ENCODE measurements at regions not wholly inside any gene's neighbourhood (a gene's known extent, or its start where the extent isn't known, plus 50 kb on each side); places are given as distances from the start of the nearest gene placed in this dataset.

- no peak overlapping the region for H3K4me3 ChIP-seq (ENCODE audit: low read depth, low read length)
- no peaks in the 10 kb centered on the region for H3K9me3 ChIP-seq (ENCODE audit: control insufficient read depth, insufficient read depth, low read length)
- no peaks in the 10 kb centered on the region for H3K36me3 ChIP-seq (ENCODE audit: control insufficient read depth, insufficient read depth, low read length)
These were observed 254.2 kb upstream of the POM121L12 start for GRCh38 chr7:52781250-52781649.

GRCh38 chr7:52779004-52779403, 256.4 kb upstream of the POM121L12 start:
- Histone ChIP-seq H3K9ac (ENCODE audit: low read depth, low read length) (no peak overlapping the region), H3K36me3 (ENCODE audit: control insufficient read depth, insufficient read depth, low read length) (no peaks in the 10 kb centered on the region), H3K4me1 (ENCODE audit: control insufficient read depth, insufficient read depth, low read length) (no peaks in the 10 kb centered on the region), H3K27ac (ENCODE audit: low read depth, low read length) (no peak overlapping the region), H3K9me3 (ENCODE audit: control insufficient read depth, insufficient read depth, low read length) (no peaks in the 10 kb centered on the region), H3K27me3 (ENCODE audit: control insufficient read depth, insufficient read depth, low read length) (no peaks in the 10 kb centered on the region), H3K4me3 (ENCODE audit: low read depth, low read length) (no peak overlapping the region)

More at GRCh38 chr7:52781250-52781649, 254.2 kb upstream of the POM121L12 start:
- Histone ChIP-seq H3K4me1 (ENCODE audit: control insufficient read depth, insufficient read depth, low read length) (no peaks in the 10 kb centered on the region), H3K9ac (ENCODE audit: low read depth, low read length) (no peak overlapping the region), H3K27ac (ENCODE audit: low read depth, low read length) (no peak overlapping the region), H3K27me3 (ENCODE audit: control insufficient read depth, insufficient read depth, low read length) (no peaks in the 10 kb centered on the region)

- Histone ChIP-seq H3K9me3 (ENCODE audit: control insufficient read depth, insufficient read depth, low read length) (no peaks in the 10 kb centered on the region), H3K27ac (ENCODE audit: low read depth, low read length) (no peak overlapping the region), H3K36me3 (ENCODE audit: control insufficient read depth, insufficient read depth, low read length) (no peaks in the 10 kb centered on the region), H3K27me3 (ENCODE audit: control insufficient read depth, insufficient read depth, low read length) (no peaks in the 10 kb centered on the region), H3K4me1 (ENCODE audit: control insufficient read depth, insufficient read depth, low read length) (no peaks in the 10 kb centered on the region), H3K9ac (ENCODE audit: low read depth, low read length) (no peak overlapping the region), H3K4me3 (ENCODE audit: low read depth, low read length) (no peak overlapping the region)
These were observed 258.2 kb upstream of the POM121L12 start for GRCh38 chr7:52777051-52777822.

- no peaks in the 10 kb centered on the region for H3K9me3 ChIP-seq (ENCODE audit: control insufficient read depth, insufficient read depth, low read length)
- H3K36me3 ChIP-seq (ENCODE audit: control insufficient read depth, insufficient read depth, low read length) = no peaks in the 10 kb centered on the region
- H3K27ac ChIP-seq (ENCODE audit: low read depth, low read length) = no peak overlapping the region
- H3K27me3 ChIP-seq (ENCODE audit: control insufficient read depth, insufficient read depth, low read length) = no peaks in the 10 kb centered on the region
- H3K9ac ChIP-seq (ENCODE audit: low read depth, low read length) = no peak overlapping the region
- H3K4me3 ChIP-seq (ENCODE audit: low read depth, low read length) = no peak overlapping the region
- H3K4me1 ChIP-seq (ENCODE audit: control insufficient read depth, insufficient read depth, low read length) = no peaks in the 10 kb centered on the region
These were observed 259.6 kb upstream of the POM121L12 start for GRCh38 chr7:52775876-52776275.

- Histone ChIP-seq H3K27me3 (ENCODE audit: control insufficient read depth, insufficient read depth, low read length) (no peaks in the 10 kb centered on the region), H3K9me3 (ENCODE audit: control insufficient read depth, insufficient read depth, low read length) (no peaks in the 10 kb centered on the region), H3K27ac (ENCODE audit: low read depth, low read length) (no peak overlapping the region), H3K4me1 (ENCODE audit: control insufficient read depth, insufficient read depth, low read length) (no peaks in the 10 kb centered on the region), H3K4me3 (ENCODE audit: low read depth, low read length) (no peak overlapping the region), H3K36me3 (ENCODE audit: control insufficient read depth, insufficient read depth, low read length) (no peaks in the 10 kb centered on the region), H3K9ac (ENCODE audit: low read depth, low read length) (no peak overlapping the region)
These were observed 264.3 kb upstream of the POM121L12 start for GRCh38 chr7:52771177-52771576.

GRCh38 chr7:52764492-52765169, 270.8 kb upstream of the POM121L12 start:
- Histone ChIP-seq H3K36me3 (ENCODE audit: control insufficient read depth, insufficient read depth, low read length) (no peaks in the 10 kb centered on the region), H3K4me1 (ENCODE audit: control insufficient read depth, insufficient read depth, low read length) (no peaks in the 10 kb centered on the region), H3K27ac (ENCODE audit: low read depth, low read length) (no peak overlapping the region), H3K9me3 (ENCODE audit: control insufficient read depth, insufficient read depth, low read length) (no peaks in the 10 kb centered on the region), H3K9ac (ENCODE audit: low read depth, low read length) (no peak overlapping the region), H3K4me3 (ENCODE audit: low read depth, low read length) (no peak overlapping the region), H3K27me3 (ENCODE audit: control insufficient read depth, insufficient read depth, low read length) (no peaks in the 10 kb centered on the region)

GRCh38 chr7:52758356-52758755, 277.1 kb upstream of the POM121L12 start:
- no peaks in the 10 kb centered on the region for H3K9me3 ChIP-seq (ENCODE audit: control insufficient read depth, insufficient read depth, low read length)
- no peaks in the 10 kb centered on the region for H3K36me3 ChIP-seq (ENCODE audit: control insufficient read depth, insufficient read depth, low read length)
- H3K4me3 ChIP-seq (ENCODE audit: low read depth, low read length) = no peak overlapping the region
- no peak overlapping the region for H3K9ac ChIP-seq (ENCODE audit: low read depth, low read length)
- no peaks in the 10 kb centered on the region for H3K4me1 ChIP-seq (ENCODE audit: control insufficient read depth, insufficient read depth, low read length)
- H3K27me3 ChIP-seq (ENCODE audit: control insufficient read depth, insufficient read depth, low read length) = no peaks in the 10 kb centered on the region
- H3K27ac ChIP-seq (ENCODE audit: low read depth, low read length) = no peak overlapping the region

GRCh38 chr7:52753855-52754254, 281.6 kb upstream of the POM121L12 start:
- Histone ChIP-seq H3K9me3 (ENCODE audit: control insufficient read depth, insufficient read depth, low read length) (no peaks in the 10 kb centered on the region), H3K4me1 (ENCODE audit: control insufficient read depth, insufficient read depth, low read length) (no peaks in the 10 kb centered on the region), H3K9ac (ENCODE audit: low read depth, low read length) (no peak overlapping the region), H3K27ac (ENCODE audit: low read depth, low read length) (no peak overlapping the region), H3K36me3 (ENCODE audit: control insufficient read depth, insufficient read depth, low read length) (no peaks in the 10 kb centered on the region), H3K27me3 (ENCODE audit: control insufficient read depth, insufficient read depth, low read length) (no peaks in the 10 kb centered on the region), H3K4me3 (ENCODE audit: low read depth, low read length) (no peak overlapping the region)

- Histone ChIP-seq H3K9me3 (ENCODE audit: control insufficient read depth, insufficient read depth, low read length) (no peaks in the 10 kb centered on the region), H3K4me3 (ENCODE audit: low read depth, low read length) (no peak overlapping the region), H3K27me3 (ENCODE audit: control insufficient read depth, insufficient read depth, low read length) (no peaks in the 10 kb centered on the region), H3K36me3 (ENCODE audit: control insufficient read depth, insufficient read depth, low read length) (no peaks in the 10 kb centered on the region), H3K9ac (ENCODE audit: low read depth, low read length) (no peak overlapping the region), H3K27ac (ENCODE audit: low read depth, low read length) (no peak overlapping the region), H3K4me1 (ENCODE audit: control insufficient read depth, insufficient read depth, low read length) (no peaks in the 10 kb centered on the region)
These were observed 282.5 kb upstream of the POM121L12 start for GRCh38 chr7:52752891-52753290.

- Histone ChIP-seq H3K9ac (ENCODE audit: low read depth, low read length) (no peak overlapping the region), H3K36me3 (ENCODE audit: control insufficient read depth, insufficient read depth, low read length) (no peaks in the 10 kb centered on the region), H3K4me1 (ENCODE audit: control insufficient read depth, insufficient read depth, low read length) (no peaks in the 10 kb centered on the region), H3K9me3 (ENCODE audit: control insufficient read depth, insufficient read depth, low read length) (no peaks in the 10 kb centered on the region), H3K27me3 (ENCODE audit: control insufficient read depth, insufficient read depth, low read length) (no peaks in the 10 kb centered on the region), H3K4me3 (ENCODE audit: low read depth, low read length) (no peak overlapping the region), H3K27ac (ENCODE audit: low read depth, low read length) (no peak overlapping the region)
These were observed 285.6 kb upstream of the POM121L12 start for GRCh38 chr7:52749880-52750279.

GRCh38 chr7:52747817-52748216, 287.6 kb upstream of the POM121L12 start:
- no peaks in the 10 kb centered on the region for H3K4me1 ChIP-seq (ENCODE audit: control insufficient read depth, insufficient read depth, low read length)

More at GRCh38 chr7:52747817-52748216, 287.6 kb upstream of the POM121L12 start:
- no peak overlapping the region for H3K27ac ChIP-seq (ENCODE audit: low read depth, low read length)
- no peaks in the 10 kb centered on the region for H3K9me3 ChIP-seq (ENCODE audit: control insufficient read depth, insufficient read depth, low read length)
- no peaks in the 10 kb centered on the region for H3K36me3 ChIP-seq (ENCODE audit: control insufficient read depth, insufficient read depth, low read length)
- no peak overlapping the region for H3K9ac ChIP-seq (ENCODE audit: low read depth, low read length)
- no peaks in the 10 kb centered on the region for H3K27me3 ChIP-seq (ENCODE audit: control insufficient read depth, insufficient read depth, low read length)
- H3K4me3 ChIP-seq (ENCODE audit: low read depth, low read length) = no peak overlapping the region
